Loucy (cell line): ENCODE measurements at regions not wholly inside any gene's neighbourhood (a gene's known extent, or its start where the extent isn't known, plus 50 kb on each side); places are given as distances from the start of the nearest gene placed in this dataset.

Experiments
- EZH2phosphoT487 ChIP-seq: fragments of 200-600 bp; IDR thresholded peaks from 2 replicates; pipeline ENCODE4 v1.6.1; 2018; ENCODE audit warnings: antibody characterized with exemption, mild to moderate bottlenecking, moderate library complexity, borderline replicate concordance
- TF ChIP-seq, protein P1 (sequence below): fragments of 200-600 bp; sonication (generic); conservative IDR thresholded peaks from 2 replicates; pipeline ENCODE4 v1.5.1; 2014; ENCODE audit warnings: mild to moderate bottlenecking, antibody characterized with exemption, low read length

- TF ChIP-seq, protein P1, sequence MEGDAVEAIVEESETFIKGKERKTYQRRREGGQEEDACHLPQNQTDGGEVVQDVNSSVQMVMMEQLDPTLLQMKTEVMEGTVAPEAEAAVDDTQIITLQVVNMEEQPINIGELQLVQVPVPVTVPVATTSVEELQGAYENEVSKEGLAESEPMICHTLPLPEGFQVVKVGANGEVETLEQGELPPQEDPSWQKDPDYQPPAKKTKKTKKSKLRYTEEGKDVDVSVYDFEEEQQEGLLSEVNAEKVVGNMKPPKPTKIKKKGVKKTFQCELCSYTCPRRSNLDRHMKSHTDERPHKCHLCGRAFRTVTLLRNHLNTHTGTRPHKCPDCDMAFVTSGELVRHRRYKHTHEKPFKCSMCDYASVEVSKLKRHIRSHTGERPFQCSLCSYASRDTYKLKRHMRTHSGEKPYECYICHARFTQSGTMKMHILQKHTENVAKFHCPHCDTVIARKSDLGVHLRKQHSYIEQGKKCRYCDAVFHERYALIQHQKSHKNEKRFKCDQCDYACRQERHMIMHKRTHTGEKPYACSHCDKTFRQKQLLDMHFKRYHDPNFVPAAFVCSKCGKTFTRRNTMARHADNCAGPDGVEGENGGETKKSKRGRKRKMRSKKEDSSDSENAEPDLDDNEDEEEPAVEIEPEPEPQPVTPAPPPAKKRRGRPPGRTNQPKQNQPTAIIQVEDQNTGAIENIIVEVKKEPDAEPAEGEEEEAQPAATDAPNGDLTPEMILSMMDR, result no peak
- TF ChIP-seq EZH2phosphoT487, result no peak
These were observed 470.2 kb downstream of the TXNL1 start for GRCh38 chr18:56168049-56168781.
